Pancreas (tissue), 10 donors: ENCODE measurements at regions not wholly inside any gene's neighbourhood (a gene's known extent, or its start where the extent isn't known, plus 50 kb on each side); places are given as distances from the start of the nearest gene placed in this dataset.

Source experiments
- ATAC-seq, 4 donors: fragments of 200-7000 bp; cut with Tn5 transposase; one replicate each; pipeline versions ENCODE4 v1.8.0 to v1.9.1; 2020; ENCODE audit warnings: mild to moderate bottlenecking in 4 of 4, moderate library complexity in 4 of 4
- DNase-seq, 6 donors: peaks; one replicate each; pipeline ENCODE4 v3.0.0-alpha.2; 2020
- FAIRE-seq: peaks from 2 replicates; lab custom pipeline; 2012; peaks lifted over from hg19 to GRCh38; lab: Jason Lieb, UNC
- H3K27ac ChIP-seq, 4 donors: fragments of 200-600 bp; sonication (generic); 1 replicate in 3 of 4; 2 replicates in 1 of 4; pipeline versions ENCODE4 v1.5.0 to v1.8.0; 2020
- H3K27me3 ChIP-seq, 4 donors: fragments of 200-600 bp; one replicate each; pipeline ENCODE4 v1.8.0; 2021
- H3K36me3 ChIP-seq, 3 donors: fragments of 200-600 bp; sonication (generic) in 1 of 3; one replicate each; pipeline versions ENCODE4 v1.5.0 to v1.8.0; 2020 to 2021
- H3K4me1 ChIP-seq, 3 donors: fragments of 200-600 bp; one replicate each; pipeline ENCODE4 v1.8.0; 2021
- H3K4me3 ChIP-seq, 4 donors: fragments of 200-600 bp; sonication (generic) in 2 of 4; one replicate each; pipeline versions ENCODE4 v1.5.0 to v1.8.0; 2020 to 2021
- H3K9me3 ChIP-seq, 4 donors: fragments of 200-600 bp; one replicate each; pipeline ENCODE4 v1.8.0; 2021
- WGBS, 2 donors: extraction: QIAGEN DNeasy Blood & Tissue Kit; methylation state at CpG; one replicate each; pipeline ENCODE4 v1.1.7; 2013; 5-methylcytosine and 5-hydroxymethylcytosine counted together
- intact Hi-C, 3 donors: fragments of 100-400 bp; cut with DNase I; formaldehyde crosslinking; loops; one replicate each; pipeline versions ENCODE4 v1.11.1 to v1.14.2; 2022
- TF ChIP-seq, protein P1 (sequence below), 4 donors: fragments of 200-600 bp; sonication (generic) in 3 of 4; IDR thresholded peaks; one replicate each; pipeline versions ENCODE4 v1.5.0 to v1.8.0; 2021; ENCODE audit warnings: antibody characterized with exemption in 4 of 4
- donor health status: healthy with polysubstance abuse.
- donor health status: DM: no; HTN: no; CAD: no; lungs with moderate emphysema.
- donor health status: DM: no; HTN: no; CAD: no.
- donor health status: control.
- donor health status: control.
- donor health status: Bipolar disorder and iron deficiency.
- donor health status: DM: yes; HTN: yes; CAD: no.
- donor health status: DM: no; HTN: no; CAD: no.
- donor health status: DM: no; HTN: no; CAD: no.
- donor health status: DM: yes; HTN: yes; CAD: no.

DNA sequence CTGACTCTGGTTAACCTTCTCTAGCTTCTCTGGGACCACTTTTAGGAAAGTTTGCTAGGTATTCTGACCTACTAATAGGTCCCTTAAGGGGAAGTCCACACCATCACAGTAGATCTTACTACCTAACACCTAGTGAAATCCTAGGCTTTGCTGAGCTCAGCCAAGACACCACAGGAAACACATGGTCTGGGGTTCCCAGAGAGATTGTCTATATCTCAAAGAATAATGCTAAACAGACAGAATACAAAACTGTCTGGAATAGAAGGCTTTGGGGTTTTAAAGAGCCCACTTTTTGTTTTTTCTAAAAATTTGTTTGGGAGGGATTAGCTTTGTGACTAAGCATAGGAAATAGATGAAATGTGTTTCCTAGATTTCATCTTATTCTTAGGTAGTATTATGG, 395.1 kb downstream of the ARHGEF28 start:
- no peaks in the 10 kb centered on the region for H3K9me3 ChIP-seq
- H3K27ac ChIP-seq: no peak overlapping the region
- ATAC-seq (no peak), FAIRE-seq (no peak), DNase-seq (no peak)
- intact Hi-C loops: no loop called here
- H3K4me1 ChIP-seq: no peaks in the 10 kb centered on the region
- no peaks in the 10 kb centered on the region for H3K27me3 ChIP-seq
- no peaks in the 10 kb centered on the region for H3K36me3 ChIP-seq
- TF ChIP-seq, protein P1, sequence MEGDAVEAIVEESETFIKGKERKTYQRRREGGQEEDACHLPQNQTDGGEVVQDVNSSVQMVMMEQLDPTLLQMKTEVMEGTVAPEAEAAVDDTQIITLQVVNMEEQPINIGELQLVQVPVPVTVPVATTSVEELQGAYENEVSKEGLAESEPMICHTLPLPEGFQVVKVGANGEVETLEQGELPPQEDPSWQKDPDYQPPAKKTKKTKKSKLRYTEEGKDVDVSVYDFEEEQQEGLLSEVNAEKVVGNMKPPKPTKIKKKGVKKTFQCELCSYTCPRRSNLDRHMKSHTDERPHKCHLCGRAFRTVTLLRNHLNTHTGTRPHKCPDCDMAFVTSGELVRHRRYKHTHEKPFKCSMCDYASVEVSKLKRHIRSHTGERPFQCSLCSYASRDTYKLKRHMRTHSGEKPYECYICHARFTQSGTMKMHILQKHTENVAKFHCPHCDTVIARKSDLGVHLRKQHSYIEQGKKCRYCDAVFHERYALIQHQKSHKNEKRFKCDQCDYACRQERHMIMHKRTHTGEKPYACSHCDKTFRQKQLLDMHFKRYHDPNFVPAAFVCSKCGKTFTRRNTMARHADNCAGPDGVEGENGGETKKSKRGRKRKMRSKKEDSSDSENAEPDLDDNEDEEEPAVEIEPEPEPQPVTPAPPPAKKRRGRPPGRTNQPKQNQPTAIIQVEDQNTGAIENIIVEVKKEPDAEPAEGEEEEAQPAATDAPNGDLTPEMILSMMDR (IDR thresholded peaks at IDR 0.05): no peak
- H3K4me3 ChIP-seq: no peak overlapping the region

DNA sequence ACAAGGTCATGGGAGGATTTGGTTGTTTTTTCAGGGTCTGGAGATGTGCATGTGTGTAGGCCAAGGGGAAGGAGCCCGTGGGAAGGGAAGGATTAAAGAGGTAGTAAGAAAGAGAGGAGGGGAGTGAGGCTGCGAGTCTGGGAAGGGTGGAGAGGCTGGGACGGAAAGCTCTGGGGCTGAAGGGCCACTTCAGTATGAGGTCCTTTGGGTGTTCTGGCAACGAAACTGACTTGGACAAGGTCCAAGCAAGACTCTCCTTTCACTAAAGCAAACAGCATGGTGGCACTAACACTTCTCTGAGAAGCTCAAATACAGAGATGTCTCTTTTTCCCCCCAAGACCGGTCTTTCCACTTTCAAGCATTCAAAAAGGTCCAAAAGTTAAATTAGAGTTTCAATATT, 394.5 kb downstream of the ARHGEF28 start:
- no peak overlapping the region for H3K27ac ChIP-seq
- no peaks in the 10 kb centered on the region for H3K9me3 ChIP-seq
- DNase-seq (no peak), ATAC-seq (no peak), FAIRE-seq (no peak)
- TF ChIP-seq, protein P1 (IDR thresholded peaks at IDR 0.05): no peak
- H3K4me1 ChIP-seq: no peaks in the 10 kb centered on the region
- intact Hi-C loops: no loop called here
- no peaks in the 10 kb centered on the region for H3K36me3 ChIP-seq
- no peaks in the 10 kb centered on the region for H3K27me3 ChIP-seq
- WGBS, 2 donors: 72 to 75% methylated on average over 5 of the region's 5 CpGs
- no peak overlapping the region for H3K4me3 ChIP-seq

DNA sequence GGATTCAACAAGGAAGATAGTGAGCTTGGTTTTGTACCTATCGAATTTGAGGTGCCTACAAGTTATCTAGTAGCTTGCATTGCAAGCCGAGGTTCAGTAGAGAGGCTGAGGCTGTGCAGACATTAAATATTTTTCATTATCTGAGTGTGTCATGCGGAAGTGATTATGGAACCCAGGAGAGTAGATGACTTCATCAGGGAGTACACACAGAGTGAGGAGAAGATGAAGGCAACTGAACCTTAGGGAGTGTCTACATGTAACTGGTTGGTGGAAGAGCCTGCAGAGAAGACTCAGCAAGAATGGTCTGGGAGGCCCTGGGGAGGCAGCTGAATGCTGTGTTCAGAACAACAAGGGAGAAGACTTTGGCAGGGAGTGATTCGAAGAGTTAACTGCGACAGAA, 393.9 kb downstream of the ARHGEF28 start:
- no peak for ATAC-seq
- TF ChIP-seq, protein P1 (IDR thresholded peaks at IDR 0.05): no peak
- FAIRE-seq: no peak
- no peak overlapping the region for H3K27ac ChIP-seq
- intact Hi-C loops: no loop called here
- H3K36me3 ChIP-seq: no peaks in the 10 kb centered on the region
- no peak overlapping the region for H3K4me3 ChIP-seq
- DNase-seq: no peak
- no peaks in the 10 kb centered on the region for H3K4me1 ChIP-seq
- no peaks in the 10 kb centered on the region for H3K9me3 ChIP-seq
- H3K27me3 ChIP-seq: no peaks in the 10 kb centered on the region
- 74 to 83% methylated on average over 5 of the region's 5 CpGs for WGBS, 2 donors

DNA sequence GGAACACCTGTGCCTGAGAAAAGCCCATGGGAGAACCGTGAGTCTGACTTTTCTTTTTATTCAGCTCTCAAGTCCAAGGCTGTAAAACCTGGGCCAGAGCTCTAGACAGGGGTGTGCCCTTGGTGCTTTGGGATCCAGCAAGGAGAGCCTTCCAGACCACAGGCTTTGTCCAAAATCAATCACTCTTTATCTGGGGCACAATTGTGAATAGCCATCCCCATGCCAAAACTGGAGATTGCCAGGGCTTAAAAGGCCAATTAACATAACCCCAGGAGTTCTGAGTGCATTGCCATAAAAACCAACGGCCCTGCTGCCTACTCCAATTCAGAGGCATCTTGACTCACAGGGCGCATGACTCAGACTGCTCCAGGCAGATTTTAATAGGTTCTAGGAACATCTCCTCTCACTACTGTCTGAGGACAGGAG, 391.8 kb downstream of the ARHGEF28 start:
- FAIRE-seq: no peak

DNA sequence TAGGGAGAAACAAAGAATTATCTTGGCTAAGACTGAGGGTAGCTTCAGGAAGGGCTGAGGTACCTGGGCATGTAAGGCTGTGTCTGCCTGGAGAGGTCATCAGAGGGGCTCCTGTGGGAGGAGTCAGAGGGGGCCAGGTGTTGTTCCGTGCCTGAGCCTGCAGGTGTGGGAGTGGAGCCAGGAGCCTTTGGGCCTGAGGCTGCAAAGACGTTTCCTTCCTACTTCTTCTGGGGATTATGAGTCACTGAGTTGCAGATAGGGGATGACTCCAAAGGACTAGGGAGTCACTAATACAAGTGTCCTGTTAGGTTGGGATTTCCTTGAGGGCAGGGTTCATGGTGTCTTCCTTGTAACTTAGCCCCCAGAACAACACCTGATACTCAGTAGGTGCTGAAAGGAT, 391.1 kb downstream of the ARHGEF28 start:
- FAIRE-seq (no peak), DNase-seq (no peak), ATAC-seq (peak in 2 of 4 donors; percentile 12 to 55)
- Histone ChIP-seq H3K27me3 (no peaks in the 10 kb centered on the region), H3K9me3 (no peaks in the 10 kb centered on the region), H3K36me3 (no peaks in the 10 kb centered on the region), H3K27ac (no peak overlapping the region), H3K4me3 (no peak overlapping the region), H3K4me1 (no peaks in the 10 kb centered on the region)
- 37 to 53% methylated on average over 2 of the region's 2 CpGs for WGBS, 2 donors
- TF ChIP-seq, protein P1 (IDR thresholded peaks at IDR 0.05): no peak
- intact Hi-C loops: no loop called here

More for the DNA sequence above, 391.8 kb downstream of the ARHGEF28 start:
- 40 to 53% methylated on average over 3 of the region's 3 CpGs for WGBS, 2 donors
- Histone ChIP-seq H3K27me3 (no peaks in the 10 kb centered on the region), H3K36me3 (no peaks in the 10 kb centered on the region), H3K4me1 (no peaks in the 10 kb centered on the region), H3K9me3 (no peaks in the 10 kb centered on the region), H3K27ac (no peak overlapping the region), H3K4me3 (no peak overlapping the region)
- intact Hi-C loops: no loop called here
- peak in 2 of 6 donors; percentile 26 to 27 for DNase-seq
- ATAC-seq: peak; percentile 47 to 86 (median 53)
- TF ChIP-seq, protein P1 (IDR thresholded peaks at IDR 0.05): no peak
